ENCODE measurements at regions not wholly inside any gene's neighbourhood (a gene's known extent, or its start where the extent isn't known, plus 50 kb on each side); places are given as distances from the start of the nearest gene placed in this dataset.

GRCh38 chr14:81766321-81766915, 232.8 kb upstream of the SEL1L start:
- Histone ChIP-seq H4K20me1 (ENCODE audit: insufficient read depth) (no peaks in the 10 kb centered on the region), H3K4me3 (ENCODE audit: low read length) (no peak overlapping the region), H3K27ac (ENCODE audit: low read length) (no peak overlapping the region), H3K79me2 (replicated peaks; ENCODE audit: insufficient read depth, low read length) (no peaks in the 10 kb centered on the region), H3F3A (ENCODE audit: insufficient read depth, low read length, poor library complexity, severe bottlenecking) (no peaks in the 10 kb centered on the region), H3K9me2 (ENCODE audit: insufficient read depth, low read length) (no peaks in the 10 kb centered on the region), H3K27me3 (ENCODE audit: insufficient read depth, low read depth, low read length) (no peaks in the 10 kb centered on the region), H2AFZ (ENCODE audit: low read depth, low read length) (no peak overlapping the region), H3K9ac (ENCODE audit: low read length) (no peak overlapping the region), H3K36me3 (ENCODE audit: insufficient read depth, low read length) (no peaks in the 10 kb centered on the region), H3K9me3 (ENCODE audit: low read length) (no peaks in the 10 kb centered on the region), H3K4me2 (ENCODE audit: low read length) (no peak overlapping the region)
- TF ChIP-seq TAF1 (IDR thresholded peaks at IDR 0.05; ENCODE audit: low read depth) = no peak
- TF ChIP-seq EZH2 (IDR thresholded peaks at IDR 0.05; ENCODE audit: borderline replicate concordance, insufficient read depth, low read length, poor library complexity, severe bottlenecking) = no peak
- TF ChIP-seq MXI1 (conservative IDR thresholded peaks at IDR 0.05; ENCODE audit: poor library complexity, severe bottlenecking) = no peak
- no peak for TF ChIP-seq CTCF (IDR thresholded peaks at IDR 0.05; ENCODE audit: poor library complexity, severe bottlenecking)
- no peak for TF ChIP-seq POLR2AphosphoS5 (IDR thresholded peaks at IDR 0.05)
- TF ChIP-seq RAD21 (conservative IDR thresholded peaks at IDR 0.05) = no peak
- TF ChIP-seq EP300 (conservative IDR thresholded peaks at IDR 0.05; ENCODE audit: poor library complexity, severe bottlenecking) = no peak
- TF ChIP-seq SMC3 (conservative IDR thresholded peaks at IDR 0.05; ENCODE audit: poor library complexity) = no peak
- TF ChIP-seq REST (IDR thresholded peaks at IDR 0.05; ENCODE audit: borderline replicate concordance) = no peak

GRCh38 chr14:81767266-81767995, 233.8 kb upstream of the SEL1L start:
- Histone ChIP-seq H3K9me3 (ENCODE audit: low read length) (no peaks in the 10 kb centered on the region), H3K36me3 (ENCODE audit: insufficient read depth, low read length) (no peaks in the 10 kb centered on the region), H3K27me3 (ENCODE audit: insufficient read depth, low read depth, low read length) (no peaks in the 10 kb centered on the region), H3K4me2 (ENCODE audit: low read length) (no peak overlapping the region), H3K9ac (ENCODE audit: low read length) (no peak overlapping the region), H3K27ac (ENCODE audit: low read length) (no peak overlapping the region), H3K79me2 (replicated peaks; ENCODE audit: insufficient read depth, low read length) (no peaks in the 10 kb centered on the region), H4K20me1 (ENCODE audit: insufficient read depth) (no peaks in the 10 kb centered on the region), H2AFZ (ENCODE audit: low read depth, low read length) (no peak overlapping the region), H3K4me3 (ENCODE audit: low read length) (no peak overlapping the region), H3F3A (ENCODE audit: insufficient read depth, low read length, poor library complexity, severe bottlenecking) (no peaks in the 10 kb centered on the region), H3K9me2 (ENCODE audit: insufficient read depth, low read length) (no peaks in the 10 kb centered on the region)
- no peak for TF ChIP-seq REST (IDR thresholded peaks at IDR 0.05; ENCODE audit: borderline replicate concordance)
- no peak for TF ChIP-seq EP300 (conservative IDR thresholded peaks at IDR 0.05; ENCODE audit: poor library complexity, severe bottlenecking)
- TF ChIP-seq EZH2 (IDR thresholded peaks at IDR 0.05; ENCODE audit: borderline replicate concordance, insufficient read depth, low read length, poor library complexity, severe bottlenecking) = no peak
- no peak for TF ChIP-seq POLR2AphosphoS5 (IDR thresholded peaks at IDR 0.05)
- TF ChIP-seq SMC3 (conservative IDR thresholded peaks at IDR 0.05; ENCODE audit: poor library complexity) = no peak
- TF ChIP-seq RAD21 (conservative IDR thresholded peaks at IDR 0.05) = no peak
- TF ChIP-seq MXI1 (conservative IDR thresholded peaks at IDR 0.05; ENCODE audit: poor library complexity, severe bottlenecking) = no peak
- TF ChIP-seq TAF1 (IDR thresholded peaks at IDR 0.05; ENCODE audit: low read depth) = no peak
